NCI-H1694 (cell line): ENCODE measurements at regions not wholly inside any gene's neighbourhood (a gene's known extent, or its start where the extent isn't known, plus 50 kb on each side); places are given as distances from the start of the nearest gene placed in this dataset.
"Not testable (repeated sequence)": the region's sequence is repeated elsewhere in the genome, so short reads cannot be mapped to it uniquely, and the experiment has no call there.

Experiments used
- DNase-seq: peaks from one replicate; lab custom pipeline; 2025; lab: John Stamatoyannopoulos, UW

DNA sequence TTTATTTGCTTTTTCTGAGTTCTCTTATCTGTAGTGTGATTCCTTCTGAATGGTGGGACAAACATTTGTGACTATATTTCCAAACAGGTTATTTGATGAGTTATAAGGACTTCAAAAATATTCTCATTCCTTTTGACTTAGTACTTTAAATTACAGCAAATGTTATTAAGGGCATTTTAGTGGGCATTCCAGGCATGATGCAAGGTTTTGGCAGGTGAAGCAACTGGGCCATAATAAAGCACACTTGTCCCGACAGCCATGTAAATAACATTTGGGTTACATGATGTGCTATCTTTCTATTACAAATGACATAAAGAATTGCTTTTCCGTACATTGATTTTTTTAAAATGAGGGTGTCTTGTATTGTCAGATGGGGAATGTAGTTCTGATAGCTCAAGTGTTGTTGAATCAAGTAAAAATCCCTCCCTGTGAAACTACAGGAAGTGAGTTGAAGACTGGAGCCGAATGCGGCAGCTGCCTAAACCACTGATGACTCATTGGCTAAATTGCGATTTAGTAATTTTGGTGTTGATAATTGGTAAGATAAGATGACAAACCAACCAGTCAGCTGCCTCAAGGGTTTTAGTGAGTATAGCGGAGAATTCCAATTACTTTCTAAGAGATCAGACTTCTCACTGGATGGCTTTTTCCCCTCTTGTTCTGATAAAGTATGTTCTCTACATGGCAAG, 231.3 kb upstream of the NPY start:
- no peak for DNase-seq

DNA sequence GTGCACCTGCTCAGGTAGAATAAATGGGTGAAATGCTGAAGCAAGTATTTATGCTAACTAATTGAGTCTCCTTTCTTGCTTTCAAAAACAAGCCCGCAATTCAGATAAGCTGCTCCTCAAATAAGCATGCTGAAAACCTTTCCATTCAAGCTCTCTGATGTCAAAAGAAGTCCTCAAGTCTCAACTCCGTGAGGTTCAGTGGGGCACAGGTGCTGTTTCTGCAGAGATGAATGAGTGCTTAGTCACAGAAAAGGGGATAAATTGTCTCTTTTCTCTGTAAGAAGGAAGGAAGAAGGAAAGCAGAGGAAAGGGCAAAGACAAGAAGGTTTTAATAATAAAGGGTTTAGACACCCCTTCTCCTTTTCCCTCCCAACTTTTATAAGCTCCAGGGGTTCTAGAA, 229.8 kb upstream of the NPY start:
- no peak for DNase-seq

DNA sequence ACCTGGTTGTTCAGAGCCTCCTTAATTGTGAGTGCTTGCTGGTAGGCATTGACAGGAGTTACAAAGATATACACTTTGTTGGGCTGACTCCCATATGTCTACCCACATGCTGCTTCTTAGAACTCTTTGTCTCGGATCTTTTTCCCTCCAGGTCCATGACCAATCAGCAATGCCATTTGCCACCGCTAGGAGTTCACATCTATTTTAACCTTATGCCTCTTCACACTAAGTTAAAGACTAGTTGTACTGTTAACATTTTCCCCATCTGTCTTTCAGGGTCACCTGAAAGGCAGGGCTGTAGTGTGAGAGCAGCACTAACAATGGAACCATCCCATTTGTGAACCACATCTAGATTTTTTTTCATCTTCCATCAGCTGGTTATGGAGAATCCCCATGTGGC, 226.7 kb upstream of the NPY start:
- no peak for DNase-seq

DNA sequence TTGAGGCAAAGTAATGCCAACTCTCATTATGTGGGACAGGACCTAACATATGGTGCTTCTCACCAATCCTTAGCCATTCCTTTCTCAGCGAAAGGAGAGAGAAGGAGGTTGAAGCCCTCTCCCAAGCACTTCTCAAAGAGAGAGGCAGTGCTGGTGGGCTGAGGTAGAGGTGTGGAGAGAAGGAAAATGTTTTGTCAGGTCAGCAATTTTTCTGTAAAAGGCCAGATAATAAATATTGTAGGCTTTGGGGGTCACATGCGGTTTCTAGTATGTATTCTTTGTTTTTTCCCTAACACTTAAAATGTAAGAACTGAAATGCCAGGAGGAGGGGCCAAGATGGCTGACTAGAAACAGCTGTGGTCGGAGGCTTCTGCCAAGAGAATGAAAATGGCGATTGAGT, 225.0 kb upstream of the NPY start:
- DNase-seq = no peak

DNA sequence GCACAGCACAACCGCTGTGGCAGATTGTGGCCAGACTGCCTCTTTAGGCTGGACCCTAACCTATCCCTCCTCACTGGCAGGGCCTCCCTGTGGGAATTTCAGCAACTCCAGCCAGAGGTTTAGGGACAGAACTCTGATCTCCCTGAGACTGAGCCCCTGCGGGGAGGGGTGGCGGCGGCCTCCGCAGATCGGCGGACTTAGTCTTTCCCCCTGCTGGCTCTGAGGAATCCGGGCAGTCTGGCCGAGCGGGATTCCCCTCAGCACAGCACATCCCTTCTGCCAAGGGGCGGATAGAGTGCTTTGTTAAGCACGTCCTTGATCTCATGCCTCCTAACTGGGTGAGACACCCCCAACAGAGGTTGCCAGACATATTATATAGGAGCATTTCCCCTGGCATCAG, 224.2 kb upstream of the NPY start:
- no peak for DNase-seq

DNA sequence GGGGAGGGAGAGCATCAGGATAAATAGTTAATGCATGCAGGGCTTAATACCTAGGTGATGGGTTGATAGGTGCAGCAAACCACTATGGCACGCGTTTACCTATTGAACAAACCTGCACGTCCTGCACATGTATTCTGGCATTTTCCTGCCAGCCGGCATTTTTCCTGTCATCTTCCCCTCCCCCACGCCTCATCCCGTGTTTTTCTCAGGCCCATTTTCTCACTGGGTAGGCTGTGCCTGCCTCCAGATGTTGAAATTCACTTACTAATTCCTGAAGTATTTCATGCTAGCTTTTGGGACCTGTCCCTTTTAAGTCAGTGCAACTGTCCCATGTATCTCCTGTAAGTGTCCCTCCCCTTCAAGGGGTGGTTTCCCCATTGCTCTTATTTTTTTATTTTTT, 220.3 kb upstream of the NPY start:
- DNase-seq = no peak

DNA sequence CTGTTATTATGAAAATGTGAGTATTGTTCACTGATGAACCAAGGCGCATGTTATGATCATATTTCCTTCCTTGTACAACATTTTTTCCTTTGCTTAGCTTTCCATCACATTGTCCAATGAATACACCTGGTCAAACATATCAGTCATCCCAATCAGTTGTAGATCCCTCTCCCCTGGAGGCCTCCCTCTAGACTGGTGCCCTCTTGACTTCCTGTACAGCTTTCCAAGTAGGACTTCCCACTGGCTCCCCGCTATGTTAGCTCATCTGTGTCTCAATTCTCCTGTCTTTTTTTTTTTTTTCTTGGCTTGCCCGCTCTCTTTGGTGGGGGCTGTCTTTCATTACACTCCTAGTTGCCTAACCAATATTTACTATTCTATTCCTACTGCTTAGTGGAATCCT, 214.2 kb upstream of the NPY start:
- no peak for DNase-seq

DNA sequence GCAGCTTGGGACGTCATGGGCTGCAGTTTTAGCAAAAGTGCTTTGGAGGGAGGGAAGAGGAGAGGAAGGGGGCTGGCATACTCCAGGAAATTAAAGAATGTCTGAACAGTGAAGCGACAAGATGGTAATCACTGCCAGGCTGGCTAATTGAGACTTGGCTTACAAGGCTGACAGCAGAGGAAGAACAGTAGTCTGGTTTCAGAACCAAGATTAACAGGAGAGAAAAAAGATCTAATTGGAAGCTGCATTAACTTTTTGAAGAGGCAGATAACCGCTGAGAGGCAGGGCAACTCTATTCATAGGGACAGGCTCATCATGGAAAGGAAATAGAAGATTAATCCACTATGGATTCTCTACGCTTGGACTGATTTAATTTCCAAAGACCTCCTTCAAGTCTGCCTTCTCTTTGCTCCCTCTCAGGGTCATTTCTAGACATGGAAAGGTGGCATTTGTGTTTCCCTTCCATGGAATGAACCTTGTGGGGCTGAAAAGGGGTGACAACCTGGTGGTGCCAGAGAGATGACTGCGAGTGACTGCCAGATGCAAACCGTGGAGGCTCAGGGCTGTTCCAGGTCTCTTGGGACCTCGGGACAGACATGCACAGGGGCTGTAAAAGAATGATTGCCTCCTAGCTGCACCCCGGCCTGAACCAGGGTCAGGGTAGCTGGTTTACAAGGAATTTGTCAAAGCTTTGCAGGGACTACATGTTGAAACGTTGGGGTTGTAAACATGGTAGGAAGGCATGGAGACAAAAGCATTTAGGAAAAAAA, 210.2 kb upstream of the NPY start:
- no peak for DNase-seq

DNA sequence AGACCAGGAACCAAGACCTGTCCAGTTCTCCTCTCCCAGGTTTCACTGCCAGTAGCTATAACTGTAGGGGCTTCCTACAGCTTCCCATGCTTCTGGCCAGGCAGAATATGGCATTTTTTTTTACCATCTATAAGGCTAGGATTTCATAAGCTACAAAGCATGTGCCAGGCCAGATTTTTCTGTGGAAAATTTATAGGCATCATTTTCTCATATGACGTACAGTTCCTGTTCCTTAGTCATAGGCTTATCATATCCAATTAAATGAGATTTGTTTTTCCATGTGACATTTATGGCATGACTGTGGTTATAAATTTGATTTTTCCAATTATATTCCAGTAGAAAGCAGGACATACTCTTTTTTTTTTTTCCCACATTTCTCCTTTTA, 208.6 kb upstream of the NPY start:
- no peak for DNase-seq

DNA sequence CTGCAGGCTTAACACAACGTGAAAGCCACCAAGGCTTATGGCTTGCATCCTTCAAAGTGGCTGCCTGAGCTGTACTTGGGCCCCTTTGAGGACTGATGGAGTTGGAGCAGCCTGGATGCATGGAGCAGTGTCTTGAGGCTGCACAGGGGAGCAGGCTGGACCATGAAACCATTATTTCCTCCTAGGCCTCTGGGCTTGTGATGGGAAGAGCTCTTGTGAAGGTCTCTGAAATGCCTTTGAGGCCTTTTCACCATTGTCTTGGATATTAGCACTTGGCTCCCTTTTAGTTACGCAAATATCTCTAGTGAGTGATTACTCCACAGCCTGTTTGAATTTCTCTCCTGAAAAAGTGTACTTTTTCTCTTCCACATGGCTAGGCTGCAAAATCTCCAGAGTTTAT, 201.2 kb upstream of the NPY start:
- no peak for DNase-seq

DNA sequence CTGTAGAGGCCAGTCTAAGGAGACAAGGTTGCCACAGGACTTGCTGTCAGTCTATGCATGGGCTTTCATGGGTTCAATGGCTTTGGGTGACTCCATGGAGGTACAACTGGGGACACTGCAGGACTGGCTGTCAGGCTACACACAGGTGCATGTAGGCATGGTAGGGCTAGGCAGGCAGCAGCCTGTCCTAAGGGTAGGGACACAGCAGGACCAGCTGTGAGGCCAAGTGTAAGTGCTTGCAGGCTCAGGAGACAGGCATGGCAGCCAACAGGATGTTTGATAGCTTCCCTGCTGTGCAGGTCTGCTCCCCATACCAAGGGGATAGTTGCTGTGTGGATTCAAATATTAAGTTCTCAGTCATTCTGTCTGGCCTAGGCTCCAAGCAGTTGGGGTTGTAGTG, 181.0 kb upstream of the NPY start:
- no peak for DNase-seq

DNA sequence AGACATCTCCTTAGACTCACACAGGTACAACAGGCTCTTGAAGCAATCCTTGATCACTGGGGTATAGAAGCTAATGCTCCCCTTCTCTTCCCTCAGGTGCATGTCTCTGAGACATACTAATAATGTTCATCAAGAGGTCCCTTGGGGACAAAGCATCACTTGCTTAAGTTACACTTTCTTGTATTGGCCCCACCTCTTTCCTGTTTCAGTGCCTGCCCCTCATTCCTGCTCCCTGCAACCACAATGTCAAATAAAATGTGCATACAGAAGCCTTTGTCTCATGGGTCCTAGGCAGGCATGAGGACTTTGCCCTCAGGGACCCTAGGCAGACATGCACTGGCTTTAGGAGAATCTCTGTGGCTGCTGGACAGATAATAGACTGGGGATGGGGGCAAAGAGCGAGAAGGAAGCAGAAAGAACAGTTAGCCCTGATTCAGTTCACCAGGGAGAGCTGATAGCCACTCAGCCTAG, 175.0 kb upstream of the NPY start:
- no peak for DNase-seq

DNA sequence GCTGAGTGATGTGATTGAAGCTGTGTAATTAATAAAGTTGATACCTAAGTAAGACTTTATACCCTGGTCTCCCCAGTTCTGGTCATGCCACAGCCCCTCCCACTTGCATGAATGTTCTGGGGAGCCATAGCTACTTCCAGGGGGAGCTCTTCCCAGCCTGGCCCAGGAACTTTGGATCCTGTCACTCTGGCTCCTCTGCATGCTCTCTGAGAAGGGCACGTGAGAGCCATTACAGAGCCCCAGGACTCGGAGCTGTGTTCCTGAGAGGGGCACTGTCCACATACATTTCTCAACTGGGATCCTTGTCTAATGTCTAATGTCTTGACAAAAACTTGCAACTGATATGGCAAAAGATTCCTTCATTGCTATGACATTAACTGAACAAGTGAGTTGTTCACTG, 173.9 kb upstream of the NPY start:
- DNase-seq = no peak

DNA sequence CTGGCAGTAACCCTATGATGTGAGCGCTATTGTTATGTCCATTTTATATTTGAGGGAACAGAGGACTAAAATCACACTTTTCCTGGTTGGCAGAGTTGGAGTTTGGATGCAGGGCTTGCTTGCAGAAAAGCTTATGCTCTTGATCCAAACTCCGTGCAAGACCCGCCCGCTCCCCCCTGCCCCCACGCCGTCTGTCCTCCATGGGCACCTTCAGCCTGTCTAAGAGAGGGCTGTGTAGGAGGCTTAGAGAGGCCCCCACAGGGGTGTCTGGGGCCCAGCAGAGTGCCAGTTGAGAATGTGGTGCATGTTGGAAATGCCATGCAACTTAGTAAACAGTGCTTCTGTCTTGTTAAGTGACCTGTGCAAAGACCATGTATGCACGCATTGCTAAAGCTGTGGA, 170.5 kb upstream of the NPY start:
- no peak for DNase-seq

DNA sequence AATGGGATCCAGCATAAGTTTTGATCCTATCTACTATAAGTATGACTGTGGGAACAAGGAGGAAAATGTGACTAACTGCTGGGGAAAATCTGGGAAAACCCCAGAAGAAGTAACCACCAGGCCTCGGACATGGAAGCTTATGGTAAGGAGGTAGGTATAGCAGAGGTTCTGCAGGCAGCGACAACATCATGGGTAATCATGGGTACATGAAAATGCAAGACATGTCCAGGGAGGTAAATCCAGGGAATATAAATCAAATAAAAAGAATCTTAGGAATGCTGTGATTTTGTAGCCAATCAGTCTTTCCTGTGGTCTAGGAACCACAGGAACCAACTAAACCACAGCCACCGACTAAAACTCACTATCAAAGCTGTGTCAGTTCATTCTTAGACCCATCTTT, 168.3 kb upstream of the NPY start:
- no peak for DNase-seq

DNA sequence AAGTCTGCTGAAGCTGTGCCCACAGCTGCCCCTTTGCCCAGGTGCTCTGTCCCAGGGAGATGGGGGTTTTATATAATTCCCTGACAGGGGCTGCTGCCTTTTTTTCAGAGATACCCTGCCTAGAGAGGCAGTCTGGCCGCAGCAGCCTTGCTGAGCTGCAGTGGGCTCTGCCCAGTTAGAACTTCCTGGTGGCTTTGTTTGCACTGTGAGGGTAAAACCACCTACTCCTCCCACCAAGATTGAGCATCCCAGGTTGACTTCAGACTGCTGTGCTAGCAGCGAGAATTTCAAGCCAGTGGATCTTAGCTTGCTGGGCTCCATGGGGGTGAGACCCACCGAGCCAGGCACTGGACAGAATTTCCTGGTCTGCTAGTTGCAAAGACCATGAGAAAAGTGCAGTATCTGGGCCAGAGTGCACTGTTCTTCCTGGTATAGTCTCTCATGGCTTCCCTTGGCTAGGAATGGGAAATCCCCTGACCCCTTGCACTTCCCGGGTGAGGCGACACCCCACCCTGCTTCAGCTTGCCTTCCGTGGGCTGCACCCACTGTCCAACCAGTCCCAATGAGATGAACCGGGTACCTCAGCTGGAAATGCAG, 166.0 kb upstream of the NPY start:
- DNase-seq = not testable (repeated sequence)

DNA sequence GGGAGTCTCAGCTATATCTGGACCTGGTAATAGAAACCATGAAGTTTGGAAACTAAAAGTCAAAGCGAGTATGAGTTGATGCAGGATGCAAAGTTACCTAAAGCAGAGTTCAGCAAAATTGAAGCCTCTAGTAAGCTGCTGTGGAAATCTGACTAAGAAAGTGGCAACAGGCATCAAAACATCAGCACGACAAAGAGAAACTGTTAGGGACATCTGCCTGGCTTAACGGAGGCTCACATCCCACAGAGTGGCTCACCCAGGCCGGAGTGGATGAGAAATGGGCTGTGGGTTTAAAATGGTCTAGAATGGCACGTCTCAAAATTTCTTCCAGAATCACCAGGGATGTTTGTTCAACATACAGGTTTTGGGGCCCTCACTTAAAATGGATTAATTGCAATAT, 164.1 kb upstream of the NPY start:
- DNase-seq = no peak

DNA sequence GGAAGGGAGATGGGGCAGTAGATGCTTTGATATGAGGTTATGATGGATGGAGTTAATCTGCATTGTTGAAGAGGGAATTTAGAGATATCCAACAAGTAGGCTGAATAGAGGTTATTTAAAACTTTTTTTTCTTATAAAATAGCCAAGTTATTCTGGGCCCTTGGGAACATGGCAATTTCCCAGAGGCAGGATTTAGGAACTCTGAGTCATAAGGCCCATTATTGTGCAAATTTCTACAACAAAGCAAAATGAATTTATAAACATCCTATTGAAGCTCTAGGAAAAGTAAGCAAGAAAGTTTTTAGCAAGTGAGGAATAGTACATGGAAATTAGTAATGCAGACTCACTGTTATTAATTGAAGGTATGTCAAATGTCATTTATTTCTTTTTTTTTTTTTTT, 160.9 kb upstream of the NPY start:
- no peak for DNase-seq

DNA sequence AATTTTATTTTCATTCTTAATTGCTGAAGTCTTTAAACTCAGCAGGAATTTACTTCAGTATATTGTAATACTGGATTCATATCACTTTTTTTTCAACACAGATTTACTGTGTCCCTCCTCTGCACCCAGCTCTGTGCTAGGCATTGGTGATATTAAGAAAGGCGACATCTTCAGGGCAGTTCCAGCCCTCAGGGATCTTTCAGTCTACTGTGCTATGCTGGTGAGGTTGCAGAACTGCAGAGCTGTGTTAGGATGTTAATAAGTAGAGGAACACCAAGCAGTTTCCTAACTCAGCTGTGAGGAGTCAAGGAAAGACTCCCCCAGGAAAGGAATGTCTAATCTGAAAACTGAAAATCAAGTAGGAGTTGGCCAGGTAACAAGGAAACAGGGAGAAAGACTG, 158.2 kb upstream of the NPY start:
- no peak for DNase-seq

DNA sequence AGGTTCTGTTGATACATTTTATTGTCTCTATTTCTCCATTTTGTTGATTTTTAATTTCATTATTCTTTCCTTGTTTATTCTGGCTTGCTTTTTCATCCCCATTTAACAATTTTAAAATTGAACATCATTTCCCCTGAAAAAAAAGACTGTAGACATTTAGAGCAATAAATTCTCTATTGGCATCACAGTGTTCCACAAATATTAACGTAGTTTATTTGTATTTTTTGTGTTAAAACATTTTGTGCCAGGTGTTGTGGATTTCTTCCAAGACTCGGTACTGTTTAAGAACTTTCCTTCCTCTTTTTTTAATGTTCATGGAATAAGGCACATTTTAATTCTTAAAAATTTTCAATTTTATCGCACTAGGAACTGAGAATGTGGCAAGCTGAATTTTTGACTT, 156.1 kb upstream of the NPY start:
- DNase-seq = no peak

DNA sequence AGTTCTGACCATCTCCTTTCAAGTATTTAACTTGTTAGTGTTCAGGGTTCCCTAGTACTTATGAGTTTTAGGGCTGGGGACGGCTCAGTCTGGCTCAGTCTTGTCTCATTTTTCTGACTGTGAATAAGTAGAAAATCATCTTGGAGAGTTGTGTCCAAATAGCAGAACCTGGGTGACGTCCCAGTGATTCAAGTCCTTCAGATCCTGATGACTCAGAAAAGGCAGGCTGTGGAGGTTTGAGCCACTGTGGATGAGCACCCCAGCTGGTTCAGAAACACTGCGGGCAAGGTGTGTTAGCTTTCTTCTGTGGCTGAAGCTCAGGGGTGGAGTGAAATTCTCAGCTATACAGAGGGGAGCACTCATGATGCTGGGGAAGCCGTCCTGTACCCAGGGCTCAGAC, 154.4 kb upstream of the NPY start:
- DNase-seq = no peak

DNA sequence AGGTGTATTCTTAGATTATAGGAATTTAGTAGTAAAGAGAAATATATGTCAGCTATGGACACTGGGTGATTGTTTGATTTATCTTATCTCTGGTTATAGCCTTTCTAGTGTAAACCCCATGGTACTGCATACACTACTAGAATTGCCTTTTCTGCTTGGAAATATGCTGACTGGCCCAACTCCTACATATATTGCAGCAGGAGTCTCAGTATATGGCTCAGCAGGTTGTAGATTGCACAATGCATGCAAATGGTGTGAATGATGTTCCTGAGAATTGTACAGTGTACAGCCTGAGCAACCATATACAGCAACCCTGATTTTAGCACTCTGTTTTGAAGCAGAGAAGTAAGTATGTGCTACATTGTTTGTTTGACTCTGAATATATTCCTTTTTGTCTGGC, 153.4 kb upstream of the NPY start:
- DNase-seq = no peak

DNA sequence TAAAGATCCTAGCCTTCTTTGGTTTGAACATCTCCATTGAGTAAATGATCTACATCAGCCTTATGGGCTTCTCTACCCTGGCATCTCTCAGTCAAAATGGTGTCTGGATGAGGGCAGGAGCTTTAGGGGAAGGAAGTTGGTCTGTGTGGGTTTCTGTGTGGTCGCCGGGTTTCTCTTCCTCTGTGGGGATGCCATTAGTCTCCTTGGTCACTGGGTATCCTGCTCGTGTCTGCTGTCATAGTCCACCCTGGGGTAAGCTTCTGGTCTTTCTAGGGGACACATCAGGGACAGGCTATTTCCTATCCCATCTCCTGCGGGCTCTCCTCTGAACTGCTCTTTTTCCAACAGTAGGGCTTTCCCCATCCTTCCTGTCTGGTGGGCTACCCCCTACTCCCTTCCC, 150.3 kb upstream of the NPY start:
- DNase-seq = no peak

DNA sequence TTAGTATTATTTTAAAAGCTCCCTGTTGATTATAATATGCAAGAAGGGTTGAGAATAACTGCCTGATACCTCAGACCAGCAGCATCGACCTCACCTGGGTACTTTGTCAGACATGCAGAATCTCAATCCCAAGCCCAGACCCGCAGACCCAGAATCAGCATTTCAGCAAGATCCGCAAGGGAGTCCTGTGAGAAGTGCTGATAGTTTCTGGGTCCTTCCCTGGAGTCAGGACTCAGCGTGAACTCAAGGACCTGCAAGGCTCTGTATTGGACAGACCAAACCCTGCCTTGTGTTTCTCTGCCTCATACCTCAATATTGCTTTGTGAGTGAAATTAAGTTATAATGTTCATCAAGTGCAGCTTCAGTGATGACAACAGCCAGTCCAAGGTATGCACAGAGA, 149.5 kb upstream of the NPY start:
- DNase-seq = no peak
